GM12875 (cell line): ENCODE measurements at regions not wholly inside any gene's neighbourhood (a gene's known extent, or its start where the extent isn't known, plus 50 kb on each side); places are given as distances from the start of the nearest gene placed in this dataset.

Source experiments
- H3K4me3 ChIP-seq: one replicate; pipeline ENCODE4 v1.5.1; 2011; ENCODE audit warnings: low read depth, low read length, control low read depth
- CTCF ChIP-seq: IDR thresholded peaks from 2 replicates; pipeline ENCODE4 v1.5.1; 2011; ENCODE audit warnings: low read depth, mild to moderate bottlenecking, control low read depth, inconsistent platforms, low read length, moderate library complexity, borderline replicate concordance; ENCODE audit not compliant: insufficient read depth

GRCh38 chrX:100477958-100478357 lies 67.9 kb upstream of the PCDH19 start:
- no peak for TF ChIP-seq CTCF
- H3K4me3 ChIP-seq = no peak overlapping the region

- H3K4me3 ChIP-seq = no peak overlapping the region
- TF ChIP-seq CTCF = no peak
These were observed 67.4 kb upstream of the PCDH19 start for GRCh38 chrX:100477467-100477866.
